ENCODE measurements at regions not wholly inside any gene's neighbourhood (a gene's known extent, or its start where the extent isn't known, plus 50 kb on each side); places are given as distances from the start of the nearest gene placed in this dataset.

DNA sequence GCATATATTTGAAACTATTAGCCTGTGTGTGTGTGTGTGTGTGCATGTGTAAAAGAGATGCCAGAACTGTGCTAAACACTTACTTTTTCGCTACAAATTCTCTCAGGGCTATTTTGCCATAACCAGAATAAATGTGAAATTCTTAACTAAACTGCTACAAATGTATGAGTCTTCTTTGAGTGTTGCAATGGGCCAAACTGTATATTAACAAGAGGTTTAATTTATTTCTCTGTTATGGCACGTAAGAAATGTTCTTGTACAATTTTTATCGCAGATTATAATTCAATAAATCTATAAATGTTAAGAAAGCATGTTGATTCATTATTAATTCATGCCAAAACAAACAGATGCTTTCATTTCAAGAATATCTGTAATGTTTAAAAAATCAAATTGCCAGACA is 454.5 kb upstream of the PCDH7 start:
- Histone ChIP-seq H3K9me3 (ENCODE audit: low read depth) (no peaks in the 10 kb centered on the region), H3K4me3 (no peak overlapping the region), H3K27me3 (no peaks in the 10 kb centered on the region), H3K27ac (no peak overlapping the region), H3K4me1 (ENCODE audit: low read depth) (no peaks in the 10 kb centered on the region), H3K36me3 (no peaks in the 10 kb centered on the region)
- TF ChIP-seq, protein P1, sequence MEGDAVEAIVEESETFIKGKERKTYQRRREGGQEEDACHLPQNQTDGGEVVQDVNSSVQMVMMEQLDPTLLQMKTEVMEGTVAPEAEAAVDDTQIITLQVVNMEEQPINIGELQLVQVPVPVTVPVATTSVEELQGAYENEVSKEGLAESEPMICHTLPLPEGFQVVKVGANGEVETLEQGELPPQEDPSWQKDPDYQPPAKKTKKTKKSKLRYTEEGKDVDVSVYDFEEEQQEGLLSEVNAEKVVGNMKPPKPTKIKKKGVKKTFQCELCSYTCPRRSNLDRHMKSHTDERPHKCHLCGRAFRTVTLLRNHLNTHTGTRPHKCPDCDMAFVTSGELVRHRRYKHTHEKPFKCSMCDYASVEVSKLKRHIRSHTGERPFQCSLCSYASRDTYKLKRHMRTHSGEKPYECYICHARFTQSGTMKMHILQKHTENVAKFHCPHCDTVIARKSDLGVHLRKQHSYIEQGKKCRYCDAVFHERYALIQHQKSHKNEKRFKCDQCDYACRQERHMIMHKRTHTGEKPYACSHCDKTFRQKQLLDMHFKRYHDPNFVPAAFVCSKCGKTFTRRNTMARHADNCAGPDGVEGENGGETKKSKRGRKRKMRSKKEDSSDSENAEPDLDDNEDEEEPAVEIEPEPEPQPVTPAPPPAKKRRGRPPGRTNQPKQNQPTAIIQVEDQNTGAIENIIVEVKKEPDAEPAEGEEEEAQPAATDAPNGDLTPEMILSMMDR (IDR thresholded peaks at IDR 0.05; ENCODE audit: low read depth, low read length), result no peak
- no peak for DNase-seq (ENCODE audit: low read depth in 1 of 2, low spot score in 1 of 2)

GRCh38 chr4:30268370-30268769 is 451.8 kb upstream of the PCDH7 start:
- Histone ChIP-seq H3K9me3 (ENCODE audit: low read depth) (no peaks in the 10 kb centered on the region), H3K27ac (no peak overlapping the region), H3K4me1 (ENCODE audit: low read depth) (no peaks in the 10 kb centered on the region), H3K36me3 (no peaks in the 10 kb centered on the region), H3K27me3 (no peaks in the 10 kb centered on the region), H3K4me3 (no peak overlapping the region)
- TF ChIP-seq, protein P1 (IDR thresholded peaks at IDR 0.05; ENCODE audit: low read depth, low read length), result no peak
- no peak for DNase-seq (ENCODE audit: low read depth in 1 of 2, low spot score in 1 of 2)

DNA sequence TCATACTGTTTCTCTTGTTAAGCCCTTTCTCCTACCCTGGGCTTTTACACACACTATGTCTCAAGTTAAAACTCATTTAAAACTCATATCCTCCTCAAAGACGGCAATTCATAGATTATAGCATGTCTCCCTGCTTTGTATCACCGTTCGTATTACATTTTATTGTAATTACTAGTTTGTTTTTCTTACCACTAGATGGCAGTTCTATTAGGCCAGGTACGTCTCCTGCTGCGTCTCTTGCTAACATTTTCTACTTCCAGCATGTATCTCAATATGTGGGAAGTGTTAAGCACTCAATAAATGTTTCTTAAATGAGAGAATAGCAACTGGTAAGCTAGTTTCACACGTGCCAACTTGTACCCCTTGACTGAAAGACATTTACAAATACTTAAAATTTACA is 450.3 kb upstream of the PCDH7 start:
- peak in 1 of 2 donors; percentile 8 for DNase-seq (ENCODE audit: low read depth in 1 of 2, low spot score in 1 of 2)
- no peaks in the 10 kb centered on the region for H3K27me3 ChIP-seq
- H3K9me3 ChIP-seq (ENCODE audit: low read depth), result no peaks in the 10 kb centered on the region
- no peak overlapping the region for H3K27ac ChIP-seq
- no peaks in the 10 kb centered on the region for H3K4me1 ChIP-seq (ENCODE audit: low read depth)
- H3K4me3 ChIP-seq, result no peak overlapping the region
- no peaks in the 10 kb centered on the region for H3K36me3 ChIP-seq
- TF ChIP-seq, protein P1 (IDR thresholded peaks at IDR 0.05; ENCODE audit: low read depth, low read length), result no peak

- Histone ChIP-seq H3K36me3 (no peaks in the 10 kb centered on the region), H3K4me3 (no peak overlapping the region), H3K4me1 (ENCODE audit: low read depth) (no peaks in the 10 kb centered on the region), H3K27me3 (no peaks in the 10 kb centered on the region), H3K27ac (no peak overlapping the region), H3K9me3 (ENCODE audit: low read depth) (no peaks in the 10 kb centered on the region)
- TF ChIP-seq, protein P1 (IDR thresholded peaks at IDR 0.05; ENCODE audit: low read depth, low read length), result no peak
- no peak for DNase-seq (ENCODE audit: low read depth in 1 of 2, low spot score in 1 of 2)
Observed at GRCh38 chr4:30281986-30282385, 438.2 kb upstream of the PCDH7 start.

DNA sequence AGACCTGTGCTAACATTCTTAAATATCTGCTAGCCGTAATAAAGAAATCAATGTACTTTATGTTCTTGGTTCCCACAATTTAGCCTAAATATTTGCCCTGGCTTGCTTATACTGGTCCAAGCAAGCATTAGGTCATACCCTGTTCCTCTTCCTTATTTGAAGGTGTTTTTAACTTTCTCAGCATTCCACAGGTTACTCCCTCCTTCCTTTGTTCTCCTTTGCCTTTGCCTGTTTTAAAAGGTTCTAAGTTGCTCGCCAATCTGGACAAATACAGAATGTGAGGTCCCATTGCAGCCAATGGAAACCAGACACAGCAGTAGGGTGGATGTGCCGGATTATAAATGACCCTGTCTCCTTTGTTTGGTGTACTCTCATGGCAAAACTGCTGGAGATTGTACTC is 436.8 kb upstream of the PCDH7 start:
- no peaks in the 10 kb centered on the region for H3K9me3 ChIP-seq (ENCODE audit: low read depth)
- TF ChIP-seq, protein P1 (IDR thresholded peaks at IDR 0.05; ENCODE audit: low read depth, low read length), result no peak
- DNase-seq (ENCODE audit: low read depth in 1 of 2, low spot score in 1 of 2), result no peak
- no peak overlapping the region for H3K27ac ChIP-seq
- no peaks in the 10 kb centered on the region for H3K36me3 ChIP-seq
- no peak overlapping the region for H3K4me3 ChIP-seq
- no peaks in the 10 kb centered on the region for H3K27me3 ChIP-seq
- no peaks in the 10 kb centered on the region for H3K4me1 ChIP-seq (ENCODE audit: low read depth)

GRCh38 chr4:30294295-30294694 is 425.9 kb upstream of the PCDH7 start:
- H3K36me3 ChIP-seq, result no peaks in the 10 kb centered on the region
- H3K9me3 ChIP-seq (ENCODE audit: low read depth), result no peaks in the 10 kb centered on the region
- no peak overlapping the region for H3K4me3 ChIP-seq
- H3K27me3 ChIP-seq, result no peaks in the 10 kb centered on the region
- no peak overlapping the region for H3K27ac ChIP-seq
- TF ChIP-seq, protein P1 (IDR thresholded peaks at IDR 0.05; ENCODE audit: low read depth, low read length), result no peak
- no peak for DNase-seq (ENCODE audit: low read depth in 1 of 2, low spot score in 1 of 2)
- H3K4me1 ChIP-seq (ENCODE audit: low read depth), result no peaks in the 10 kb centered on the region
